ENCODE measurements at regions not wholly inside any gene's neighbourhood (a gene's known extent, or its start where the extent isn't known, plus 50 kb on each side); places are given as distances from the start of the nearest gene placed in this dataset.
A peak's percentile ranks its signal among the peaks of the same experiment; 100 is the strongest.

DNA sequence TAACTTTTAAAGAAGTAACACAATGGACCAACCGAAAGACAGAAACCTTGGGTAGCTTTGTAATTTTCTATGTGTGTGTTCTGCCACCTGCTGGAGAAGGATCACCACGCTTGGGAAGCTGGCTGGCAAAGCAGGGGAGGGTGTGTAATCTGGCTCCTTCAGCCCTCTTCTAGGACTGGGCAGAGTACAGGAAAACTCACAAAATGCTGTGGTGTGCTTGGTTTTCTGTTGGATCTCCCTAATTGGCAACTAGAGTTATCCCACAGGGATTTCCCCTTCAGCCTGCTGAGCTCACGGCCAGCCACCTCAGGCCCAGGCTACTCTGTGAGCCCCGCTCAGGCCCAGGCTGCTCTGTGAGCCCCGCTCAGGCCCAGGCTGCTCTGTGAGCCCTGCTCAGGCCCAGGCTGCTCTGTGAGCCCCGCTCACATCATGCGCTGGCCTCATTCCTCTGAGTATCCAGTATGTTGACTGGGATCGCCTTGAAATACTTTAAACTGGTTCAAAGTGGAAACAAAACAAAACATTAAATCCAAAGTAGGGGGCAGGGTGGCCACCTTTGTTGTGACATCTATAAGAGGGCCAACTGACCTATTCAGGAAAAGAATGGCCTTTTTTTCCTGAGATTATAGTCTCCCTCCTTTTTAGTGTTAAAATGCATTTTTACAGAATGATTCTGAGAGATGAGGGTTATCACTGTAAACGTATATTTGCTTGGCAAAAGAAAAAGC is 52.0 kb upstream of the RNU6-8 start:
- DNase-seq (ENCODE audit: low read depth in 2 of 2) = peak in 1 of 2 donors; percentile 4

DNA sequence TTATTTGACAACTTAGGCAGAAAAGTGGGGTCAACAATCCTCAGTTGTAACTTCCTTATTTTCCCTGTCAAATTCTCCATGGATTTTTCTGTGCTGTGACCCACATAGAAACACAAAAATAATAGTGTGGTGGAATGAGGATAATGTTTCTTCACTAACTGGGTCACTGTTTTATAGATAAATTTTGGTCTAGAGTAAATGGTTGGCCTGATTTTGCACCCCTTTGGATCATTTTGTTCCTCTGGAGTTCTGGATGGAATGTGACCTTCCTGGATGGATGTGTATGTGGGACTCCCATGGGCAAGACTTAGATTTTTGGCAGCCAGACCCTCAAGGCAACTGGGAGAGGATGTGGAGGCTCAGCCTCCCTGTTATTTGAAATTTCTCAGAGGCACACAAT is 52.7 kb upstream of the RNU6-8 start:
- no peak for DNase-seq (ENCODE audit: low read depth in 2 of 2)

GRCh38 chr14:32256576-32256975 is 53.5 kb upstream of the RNU6-8 start:
- no peak for DNase-seq (ENCODE audit: low read depth in 2 of 2)

- no peak for DNase-seq (ENCODE audit: low read depth in 2 of 2)
Measured at GRCh38 chr14:32258336-32258993, 55.4 kb upstream of the RNU6-8 start.

- DNase-seq (ENCODE audit: low read depth in 2 of 2) = no peak
Measured at GRCh38 chr14:32259368-32260013, 56.4 kb upstream of the RNU6-8 start.

DNA sequence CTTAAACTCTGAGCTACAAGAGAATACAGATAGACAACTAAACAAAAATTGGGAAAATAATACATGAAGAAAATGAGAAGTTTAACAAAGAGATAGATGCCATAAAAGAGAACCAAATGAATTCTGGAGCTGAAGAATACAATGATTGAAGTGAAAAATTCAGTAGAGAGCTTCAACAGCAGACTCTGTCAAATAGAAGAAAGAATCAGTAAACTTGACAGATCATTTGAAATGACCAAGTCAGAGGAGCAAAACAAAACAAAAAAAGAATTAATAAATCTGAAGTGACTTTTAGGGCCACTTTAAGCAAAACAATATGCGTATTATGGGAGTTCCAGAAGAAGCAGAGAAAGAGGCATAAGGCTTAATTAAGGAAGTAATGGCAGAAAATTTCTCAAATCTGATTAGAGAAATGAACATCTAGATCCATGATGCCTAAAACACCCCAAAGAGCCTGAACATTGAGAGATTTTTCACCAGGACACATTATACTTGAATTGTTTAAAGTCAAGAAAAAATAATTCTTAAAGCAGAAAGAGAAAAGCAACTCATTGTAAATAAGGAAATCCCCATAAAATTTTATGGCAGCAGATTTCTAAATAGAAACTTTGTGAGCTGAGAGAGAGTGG is 61.0 kb upstream of the RNU6-8 start:
- DNase-seq (ENCODE audit: low read depth in 2 of 2) = no peak

- DNase-seq (ENCODE audit: low read depth in 2 of 2) = no peak
Measured at GRCh38 chr14:32265584-32265983, 62.5 kb upstream of the RNU6-8 start.

- DNase-seq (ENCODE audit: low read depth in 2 of 2) = no peak
Measured at GRCh38 chr14:32277998-32278397, 51.1 kb upstream of the AKAP6 start.

All from stimulated activated CD8-positive, alpha-beta memory T cell treated with anti-CD3 and anti-CD28 coated beads, Interleukin-15, amount 100 ng/mL, for 48 hours (primary cell).